RWPE2 (cell line): ENCODE measurements at regions not wholly inside any gene's neighbourhood (a gene's known extent, or its start where the extent isn't known, plus 50 kb on each side); places are given as distances from the start of the nearest gene placed in this dataset.
"Not testable (repeated sequence)": the region's sequence is repeated elsewhere in the genome, so short reads cannot be mapped to it uniquely, and the experiment has no call there.

ENCODE experiments used
- ATAC-seq: fragments of 200-7000 bp; cut with Tn5 transposase; 3 replicates; pipeline ENCODE4 v1.9.1; 2021; ENCODE audit warnings: low read depth
- DNase-seq: peaks from one replicate; pipeline ENCODE4 v3.0.0-alpha.2; 2020; ENCODE audit warnings: low spot score
- H3K27ac ChIP-seq: fragments of 450-650 bp; 2 replicates; pipeline ENCODE4 v1.5.1; 2017; ENCODE audit warnings: mild to moderate bottlenecking; ENCODE audit not compliant: poor library complexity, severe bottlenecking
- H3K27me3 ChIP-seq: fragments of 250-450 bp; sonication (Bioruptor Pico); 2 replicates; pipeline ENCODE4 v1.5.1; 2021; ENCODE audit warnings: mild to moderate bottlenecking, moderate library complexity; ENCODE audit not compliant: insufficient read depth, poor library complexity, severe bottlenecking
- H3K36me3 ChIP-seq: fragments of 250-450 bp; sonication (Bioruptor Pico); 2 replicates; pipeline ENCODE4 v1.5.1; 2020; ENCODE audit warnings: low read depth, mild to moderate bottlenecking, moderate library complexity
- H3K4me1 ChIP-seq: fragments of 250-450 bp; sonication (Bioruptor Pico); 2 replicates; pipeline ENCODE4 v1.5.1; 2021; ENCODE audit warnings: mild to moderate bottlenecking, moderate library complexity; ENCODE audit not compliant: insufficient read depth, poor library complexity, severe bottlenecking
- H3K4me3 ChIP-seq: fragments of 250-450 bp; sonication (Bioruptor Pico); 2 replicates; pipeline ENCODE4 v1.5.1; 2021; ENCODE audit warnings: mild to moderate bottlenecking, moderate library complexity; ENCODE audit not compliant: severe bottlenecking
- H3K9me3 ChIP-seq: fragments of 250-450 bp; sonication (Bioruptor Pico); 2 replicates; pipeline ENCODE4 v1.5.1; 2021; ENCODE audit warnings: mild to moderate bottlenecking, moderate library complexity; ENCODE audit not compliant: severe bottlenecking
- TF ChIP-seq, protein P1 (sequence below): fragments of 450-650 bp; IDR thresholded peaks from one replicate; pipeline ENCODE4 v1.5.1; 2017; ENCODE audit warnings: mild to moderate bottlenecking, moderate library complexity; ENCODE audit not compliant: poor library complexity, severe bottlenecking

DNA sequence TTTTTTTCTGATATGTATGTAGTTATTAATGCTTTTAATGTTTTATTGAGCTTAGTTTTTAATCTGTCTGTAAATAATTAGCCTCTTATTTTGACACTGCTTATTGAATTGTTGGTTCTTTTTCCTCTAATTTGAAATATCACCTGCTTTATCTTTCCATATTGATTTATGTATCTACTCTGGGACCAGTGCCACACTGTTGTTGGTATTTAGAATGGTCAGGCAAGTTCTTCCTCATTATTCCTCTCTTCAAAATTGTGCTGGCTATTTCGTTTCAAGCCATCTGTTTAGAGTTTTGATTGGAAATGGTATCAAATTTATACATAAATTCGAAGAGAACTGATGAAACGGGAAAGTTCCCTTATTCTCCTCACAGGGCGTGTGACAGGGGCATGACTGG lies 96.8 kb upstream of the APP start:
- TF ChIP-seq, protein P1, sequence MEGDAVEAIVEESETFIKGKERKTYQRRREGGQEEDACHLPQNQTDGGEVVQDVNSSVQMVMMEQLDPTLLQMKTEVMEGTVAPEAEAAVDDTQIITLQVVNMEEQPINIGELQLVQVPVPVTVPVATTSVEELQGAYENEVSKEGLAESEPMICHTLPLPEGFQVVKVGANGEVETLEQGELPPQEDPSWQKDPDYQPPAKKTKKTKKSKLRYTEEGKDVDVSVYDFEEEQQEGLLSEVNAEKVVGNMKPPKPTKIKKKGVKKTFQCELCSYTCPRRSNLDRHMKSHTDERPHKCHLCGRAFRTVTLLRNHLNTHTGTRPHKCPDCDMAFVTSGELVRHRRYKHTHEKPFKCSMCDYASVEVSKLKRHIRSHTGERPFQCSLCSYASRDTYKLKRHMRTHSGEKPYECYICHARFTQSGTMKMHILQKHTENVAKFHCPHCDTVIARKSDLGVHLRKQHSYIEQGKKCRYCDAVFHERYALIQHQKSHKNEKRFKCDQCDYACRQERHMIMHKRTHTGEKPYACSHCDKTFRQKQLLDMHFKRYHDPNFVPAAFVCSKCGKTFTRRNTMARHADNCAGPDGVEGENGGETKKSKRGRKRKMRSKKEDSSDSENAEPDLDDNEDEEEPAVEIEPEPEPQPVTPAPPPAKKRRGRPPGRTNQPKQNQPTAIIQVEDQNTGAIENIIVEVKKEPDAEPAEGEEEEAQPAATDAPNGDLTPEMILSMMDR = no peak
- Histone ChIP-seq H3K36me3 (no peaks in the 10 kb centered on the region), H3K27ac (no peak overlapping the region), H3K9me3 (no peaks in the 10 kb centered on the region), H3K4me3 (no peak overlapping the region), H3K27me3 (no peaks in the 10 kb centered on the region), H3K4me1 (no peaks in the 10 kb centered on the region)
- no peak for DNase-seq
- no peak for ATAC-seq

GRCh38 chr21:26246073-26246472 lies 75.5 kb upstream of the APP start:
- no peak overlapping the region for H3K27ac ChIP-seq

GRCh38 chr21:26245428-26245827 lies 74.9 kb upstream of the APP start:
- no peak for ATAC-seq
- Histone ChIP-seq H3K36me3 (no peaks in the 10 kb centered on the region), H3K4me3 (no peak overlapping the region), H3K9me3 (no peaks in the 10 kb centered on the region), H3K4me1 (no peaks in the 10 kb centered on the region), H3K27me3 (no peaks in the 10 kb centered on the region), H3K27ac (no peak overlapping the region)
- TF ChIP-seq, protein P1 = no peak
- DNase-seq = no peak

More at GRCh38 chr21:26246073-26246472, 75.5 kb upstream of the APP start:
- TF ChIP-seq, protein P1 = no peak
- Histone ChIP-seq H3K9me3 (no peaks in the 10 kb centered on the region), H3K27me3 (no peaks in the 10 kb centered on the region), H3K4me3 (no peak overlapping the region), H3K4me1 (no peaks in the 10 kb centered on the region), H3K36me3 (no peaks in the 10 kb centered on the region)
- DNase-seq (no peak), ATAC-seq (no peak)

GRCh38 chr21:26238646-26239045 lies 68.1 kb upstream of the APP start:
- Histone ChIP-seq H3K27me3 (no peaks in the 10 kb centered on the region), H3K27ac (no peak overlapping the region), H3K4me1 (no peaks in the 10 kb centered on the region), H3K9me3 (no peaks in the 10 kb centered on the region), H3K36me3 (no peaks in the 10 kb centered on the region), H3K4me3 (no peak overlapping the region)
- TF ChIP-seq, protein P1 = no peak
- no peak for DNase-seq
- no peak for ATAC-seq

- TF ChIP-seq, protein P1 = no peak
- no peaks in the 10 kb centered on the region for H3K27me3 ChIP-seq
Measured at GRCh38 chr21:26236281-26236680, 65.7 kb upstream of the APP start.

DNA sequence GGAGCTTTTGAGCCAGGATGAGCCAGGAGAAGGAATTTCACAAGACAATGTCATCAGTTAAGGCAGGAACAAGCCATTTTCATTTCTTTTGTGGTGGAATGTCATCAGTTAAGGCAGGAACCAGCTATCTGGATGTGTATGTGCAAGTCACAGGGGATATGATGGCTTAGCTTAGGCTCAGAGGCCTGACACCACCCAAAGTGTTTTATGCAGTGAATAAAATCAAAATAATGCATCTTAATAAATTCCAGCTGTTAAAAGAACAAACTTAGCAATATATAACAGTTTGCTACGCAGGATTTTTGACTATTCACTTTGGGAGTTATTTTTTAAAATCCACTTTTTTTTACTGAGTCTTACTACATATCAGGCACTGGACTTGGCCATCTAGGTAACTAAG lies 62.7 kb upstream of the APP start:
- ATAC-seq, H3K9me3 ChIP-seq, H3K4me3 ChIP-seq, H3K36me3 ChIP-seq, H3K27me3 ChIP-seq, H3K27ac ChIP-seq, H3K4me1 ChIP-seq, DNase-seq: not testable (repeated sequence)

More at GRCh38 chr21:26236281-26236680, 65.7 kb upstream of the APP start:
- DNase-seq = no peak
- no peak for ATAC-seq
- H3K36me3 ChIP-seq = no peaks in the 10 kb centered on the region
- H3K9me3 ChIP-seq = no peaks in the 10 kb centered on the region
- no peak overlapping the region for H3K27ac ChIP-seq
- no peak overlapping the region for H3K4me3 ChIP-seq
- H3K4me1 ChIP-seq = no peaks in the 10 kb centered on the region

- H3K36me3 ChIP-seq, H3K9me3 ChIP-seq, DNase-seq, H3K4me3 ChIP-seq, H3K27me3 ChIP-seq, H3K4me1 ChIP-seq, ATAC-seq, H3K27ac ChIP-seq: not testable (repeated sequence)
Measured at GRCh38 chr21:26232491-26232890, 61.9 kb upstream of the APP start.
